Liver (tissue), 8 donors: ENCODE measurements at regions not wholly inside any gene's neighbourhood (a gene's known extent, or its start where the extent isn't known, plus 50 kb on each side); places are given as distances from the start of the nearest gene placed in this dataset.

Source experiments
- DNase-seq: peaks from one replicate; pipeline ENCODE4 v3.0.0-alpha.2; 2017; ENCODE audit warnings: low spot score
- H3K27ac ChIP-seq, 2 donors: one replicate each; pipeline ENCODE4 v1.7.0; 2013; ENCODE audit warnings: inconsistent platforms in 2 of 2, low read length in 2 of 2, control low read depth in 1 of 2, low read depth in 1 of 2, mild to moderate bottlenecking in 1 of 2
- H3K27me3 ChIP-seq, 4 donors: one replicate each; pipeline versions ENCODE4 v1.6.1 to v1.7.0; 2013; ENCODE audit warnings: low read length in 3 of 4, inconsistent platforms in 1 of 4, mild to moderate bottlenecking in 1 of 4, moderate library complexity in 1 of 4; ENCODE audit not compliant: control insufficient read depth in 4 of 4, insufficient read depth in 4 of 4
- H3K36me3 ChIP-seq, 4 donors: one replicate each; pipeline versions ENCODE4 v1.6.1 to v1.7.0; 2013; ENCODE audit warnings: low read length in 3 of 4, mild to moderate bottlenecking in 3 of 4, low read depth in 1 of 4, moderate library complexity in 1 of 4; ENCODE audit not compliant: control insufficient read depth in 4 of 4, insufficient read depth in 3 of 4
- H3K4me1 ChIP-seq, 4 donors: one replicate each; pipeline versions ENCODE4 v1.6.1 to v1.7.0; 2013; ENCODE audit warnings: low read length in 3 of 4, mild to moderate bottlenecking in 3 of 4, moderate library complexity in 1 of 4; ENCODE audit not compliant: control insufficient read depth in 4 of 4, insufficient read depth in 4 of 4
- H3K4me3 ChIP-seq, 3 donors: one replicate each; pipeline versions ENCODE4 v1.6.1 to v1.7.0; 2013; ENCODE audit warnings: low read length in 3 of 3, control low read depth in 1 of 3, low read depth in 1 of 3, mild to moderate bottlenecking in 1 of 3
- H3K9ac ChIP-seq, 2 donors: one replicate each; pipeline ENCODE4 v1.7.0; 2013; ENCODE audit warnings: low read length in 2 of 2, mild to moderate bottlenecking in 2 of 2, moderate library complexity in 2 of 2, control low read depth in 1 of 2, low read depth in 1 of 2
- H3K9me3 ChIP-seq, 4 donors: one replicate each; pipeline versions ENCODE4 v1.6.1 to v1.7.0; 2013; ENCODE audit warnings: low read length in 3 of 4; ENCODE audit not compliant: control insufficient read depth in 4 of 4
- EGR1 ChIP-seq, 2 donors: IDR thresholded peaks; 2 replicates each; pipeline ENCODE4 v1.6.1; 2016 to 2018; ENCODE audit warnings: antibody characterized with exemption in 2 of 2, low read depth in 2 of 2
- FOXA1 ChIP-seq: IDR thresholded peaks from 2 replicates; pipeline ENCODE4 v1.6.1; 2016; ENCODE audit warnings: antibody characterized with exemption
- FOXA2 ChIP-seq: IDR thresholded peaks from 2 replicates; pipeline ENCODE4 v1.6.1; 2016; ENCODE audit warnings: antibody characterized with exemption
- GABPA ChIP-seq, 2 donors: IDR thresholded peaks in 1 of 2; conservative IDR thresholded peaks in 1 of 2; 2 replicates each; pipeline ENCODE4 v1.6.1; 2016; ENCODE audit warnings: antibody characterized with exemption in 2 of 2, mild to moderate bottlenecking in 1 of 2, moderate library complexity in 1 of 2
- HNF4A ChIP-seq, 2 donors: conservative IDR thresholded peaks; 2 replicates each; pipeline ENCODE4 v1.6.1; 2016; ENCODE audit warnings: antibody characterized with exemption in 2 of 2, mild to moderate bottlenecking in 2 of 2
- HNF4G ChIP-seq: IDR thresholded peaks from 2 replicates; pipeline ENCODE4 v1.6.1; 2016; ENCODE audit warnings: antibody characterized with exemption
- NR2F2 ChIP-seq: IDR thresholded peaks from 2 replicates; pipeline ENCODE4 v1.6.1; 2016; ENCODE audit warnings: antibody characterized with exemption
- RAD21 ChIP-seq, 2 donors: IDR thresholded peaks; 2 replicates each; pipeline ENCODE4 v1.6.1; 2016; ENCODE audit warnings: antibody characterized with exemption in 2 of 2, mild to moderate bottlenecking in 2 of 2
- RXRA ChIP-seq, 2 donors: IDR thresholded peaks; 2 replicates each; pipeline ENCODE4 v1.6.1; 2017 to 2018; ENCODE audit warnings: antibody characterized with exemption in 2 of 2, mild to moderate bottlenecking in 1 of 2
- SP1 ChIP-seq: IDR thresholded peaks from 2 replicates; pipeline ENCODE4 v1.6.1; 2018; ENCODE audit warnings: antibody characterized with exemption, mild to moderate bottlenecking
- YY1 ChIP-seq: IDR thresholded peaks from 2 replicates; pipeline ENCODE4 v1.6.1; 2016; ENCODE audit warnings: antibody characterized with exemption, mild to moderate bottlenecking
- WGBS: extraction: QIAGEN DNeasy Blood & Tissue Kit; methylation state at CpG from one replicate; pipeline ENCODE4 v1.1.7; 2013; 5-methylcytosine and 5-hydroxymethylcytosine counted together
- TF ChIP-seq, protein P1 (sequence below): fragments of 150-350 bp; IDR thresholded peaks from 2 replicates; pipeline ENCODE4 v1.5.1; 2017; ENCODE audit warnings: improper control_type of control experiment, low read depth, low read length; ENCODE audit not compliant: missing input control
- TF ChIP-seq, protein P2 (sequence below): IDR thresholded peaks from 2 replicates; pipeline ENCODE4 v1.6.1; 2016; ENCODE audit warnings: antibody characterized with exemption
- TF ChIP-seq, protein P3 (sequence below): IDR thresholded peaks from 2 replicates; pipeline ENCODE4 v1.6.1; 2016; ENCODE audit warnings: antibody characterized with exemption, mild to moderate bottlenecking
- donor health status: healthy.
- donor health status: healthy.
- donor health status: healthy.
- donor health status: healthy.
- donor health status: healthy.

DNA sequence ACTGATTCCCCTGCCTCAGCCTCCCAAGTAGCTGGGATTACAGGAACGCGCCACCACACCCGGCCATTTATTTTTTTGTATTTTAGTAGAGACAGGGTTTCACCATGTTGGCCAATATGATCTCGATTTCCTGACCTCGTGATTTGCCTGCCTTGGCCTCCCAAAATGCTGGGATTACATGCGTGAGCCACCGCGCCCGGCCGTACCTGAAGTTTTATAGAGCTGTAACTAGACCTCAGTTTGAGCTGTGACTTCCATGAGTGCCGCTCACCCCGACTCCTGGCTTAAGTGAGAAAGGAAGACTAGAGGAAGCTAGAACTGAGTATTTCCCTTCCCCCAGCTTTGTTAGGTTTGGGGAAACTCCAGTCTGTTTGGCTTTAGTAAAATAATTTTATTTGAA is 1283.1 kb downstream of the KCNT2 start:
- H3K27ac ChIP-seq = no peak overlapping the region
- H3K9me3 ChIP-seq = no peaks in the 10 kb centered on the region
- WGBS = 96% methylated on average over 12 of the region's 12 CpGs
- no peak overlapping the region for H3K4me3 ChIP-seq
- no peaks in the 10 kb centered on the region for H3K27me3 ChIP-seq
- DNase-seq = no peak
- H3K9ac ChIP-seq = no peak overlapping the region
- no peaks in the 10 kb centered on the region for H3K36me3 ChIP-seq
- no peak for TF ChIP-seq EGR1 (IDR thresholded peaks at IDR 0.05; ENCODE audit: low read depth in 2 of 2)
- no peak for TF ChIP-seq RAD21 (IDR thresholded peaks at IDR 0.05)
- TF ChIP-seq, protein P1, sequence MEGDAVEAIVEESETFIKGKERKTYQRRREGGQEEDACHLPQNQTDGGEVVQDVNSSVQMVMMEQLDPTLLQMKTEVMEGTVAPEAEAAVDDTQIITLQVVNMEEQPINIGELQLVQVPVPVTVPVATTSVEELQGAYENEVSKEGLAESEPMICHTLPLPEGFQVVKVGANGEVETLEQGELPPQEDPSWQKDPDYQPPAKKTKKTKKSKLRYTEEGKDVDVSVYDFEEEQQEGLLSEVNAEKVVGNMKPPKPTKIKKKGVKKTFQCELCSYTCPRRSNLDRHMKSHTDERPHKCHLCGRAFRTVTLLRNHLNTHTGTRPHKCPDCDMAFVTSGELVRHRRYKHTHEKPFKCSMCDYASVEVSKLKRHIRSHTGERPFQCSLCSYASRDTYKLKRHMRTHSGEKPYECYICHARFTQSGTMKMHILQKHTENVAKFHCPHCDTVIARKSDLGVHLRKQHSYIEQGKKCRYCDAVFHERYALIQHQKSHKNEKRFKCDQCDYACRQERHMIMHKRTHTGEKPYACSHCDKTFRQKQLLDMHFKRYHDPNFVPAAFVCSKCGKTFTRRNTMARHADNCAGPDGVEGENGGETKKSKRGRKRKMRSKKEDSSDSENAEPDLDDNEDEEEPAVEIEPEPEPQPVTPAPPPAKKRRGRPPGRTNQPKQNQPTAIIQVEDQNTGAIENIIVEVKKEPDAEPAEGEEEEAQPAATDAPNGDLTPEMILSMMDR = no peak
- TF ChIP-seq, protein P2, sequence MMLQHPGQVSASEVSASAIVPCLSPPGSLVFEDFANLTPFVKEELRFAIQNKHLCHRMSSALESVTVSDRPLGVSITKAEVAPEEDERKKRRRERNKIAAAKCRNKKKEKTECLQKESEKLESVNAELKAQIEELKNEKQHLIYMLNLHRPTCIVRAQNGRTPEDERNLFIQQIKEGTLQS = no peak
- TF ChIP-seq FOXA1 = no peak
- peaks cover 0 to 6% (median 1%) of the 10 kb centered on the region in 4 donors for H3K4me1 ChIP-seq

DNA sequence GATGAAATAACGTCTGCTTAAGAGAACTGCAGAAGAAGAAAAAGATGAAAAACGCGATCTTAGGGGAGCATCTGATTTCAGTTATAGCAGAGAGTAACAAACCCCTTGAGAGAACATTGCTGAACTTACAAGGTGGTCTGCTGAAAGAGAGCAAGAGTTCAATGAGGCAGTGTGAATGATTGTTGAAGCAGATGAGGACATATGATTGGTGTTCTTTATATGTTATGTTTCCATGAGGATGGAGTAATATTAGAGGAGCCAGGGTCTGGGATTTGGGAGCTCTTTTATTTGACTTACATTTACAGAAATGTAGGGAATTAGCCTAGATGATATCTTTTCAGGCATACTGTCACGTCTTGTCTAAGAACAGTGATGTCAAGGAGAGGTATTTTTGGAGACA is 1302.0 kb downstream of the KCNT2 start:
- Histone ChIP-seq H3K9ac (no peak overlapping the region), H3K4me1 (no peaks in the 10 kb centered on the region), H3K27me3 (no peaks in the 10 kb centered on the region), H3K27ac (no peak overlapping the region), H3K36me3 (no peaks in the 10 kb centered on the region), H3K4me3 (no peak overlapping the region), H3K9me3 (no peaks in the 10 kb centered on the region)
- DNase-seq = no peak
- TF ChIP-seq, protein P2 = no peak
- no peak for TF ChIP-seq SP1
- TF ChIP-seq, protein P3, sequence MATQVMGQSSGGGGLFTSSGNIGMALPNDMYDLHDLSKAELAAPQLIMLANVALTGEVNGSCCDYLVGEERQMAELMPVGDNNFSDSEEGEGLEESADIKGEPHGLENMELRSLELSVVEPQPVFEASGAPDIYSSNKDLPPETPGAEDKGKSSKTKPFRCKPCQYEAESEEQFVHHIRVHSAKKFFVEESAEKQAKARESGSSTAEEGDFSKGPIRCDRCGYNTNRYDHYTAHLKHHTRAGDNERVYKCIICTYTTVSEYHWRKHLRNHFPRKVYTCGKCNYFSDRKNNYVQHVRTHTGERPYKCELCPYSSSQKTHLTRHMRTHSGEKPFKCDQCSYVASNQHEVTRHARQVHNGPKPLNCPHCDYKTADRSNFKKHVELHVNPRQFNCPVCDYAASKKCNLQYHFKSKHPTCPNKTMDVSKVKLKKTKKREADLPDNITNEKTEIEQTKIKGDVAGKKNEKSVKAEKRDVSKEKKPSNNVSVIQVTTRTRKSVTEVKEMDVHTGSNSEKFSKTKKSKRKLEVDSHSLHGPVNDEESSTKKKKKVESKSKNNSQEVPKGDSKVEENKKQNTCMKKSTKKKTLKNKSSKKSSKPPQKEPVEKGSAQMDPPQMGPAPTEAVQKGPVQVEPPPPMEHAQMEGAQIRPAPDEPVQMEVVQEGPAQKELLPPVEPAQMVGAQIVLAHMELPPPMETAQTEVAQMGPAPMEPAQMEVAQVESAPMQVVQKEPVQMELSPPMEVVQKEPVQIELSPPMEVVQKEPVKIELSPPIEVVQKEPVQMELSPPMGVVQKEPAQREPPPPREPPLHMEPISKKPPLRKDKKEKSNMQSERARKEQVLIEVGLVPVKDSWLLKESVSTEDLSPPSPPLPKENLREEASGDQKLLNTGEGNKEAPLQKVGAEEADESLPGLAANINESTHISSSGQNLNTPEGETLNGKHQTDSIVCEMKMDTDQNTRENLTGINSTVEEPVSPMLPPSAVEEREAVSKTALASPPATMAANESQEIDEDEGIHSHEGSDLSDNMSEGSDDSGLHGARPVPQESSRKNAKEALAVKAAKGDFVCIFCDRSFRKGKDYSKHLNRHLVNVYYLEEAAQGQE = no peak
- no peak for TF ChIP-seq NR2F2
- TF ChIP-seq FOXA2 = no peak
- TF ChIP-seq EGR1 (IDR thresholded peaks at IDR 0.05; ENCODE audit: low read depth in 2 of 2) = no peak
- no peak for TF ChIP-seq HNF4G
- no peak for TF ChIP-seq YY1
- TF ChIP-seq RXRA (IDR thresholded peaks at IDR 0.05) = no peak
- TF ChIP-seq, protein P1 = no peak
- TF ChIP-seq FOXA1 = no peak
- no peak for TF ChIP-seq HNF4A (conservative IDR thresholded peaks at IDR 0.05)
- no peak for TF ChIP-seq GABPA (IDR thresholded peaks at IDR 0.05 in 1 of 2, conservative IDR thresholded peaks at IDR 0.05 in 1 of 2)
- WGBS = 73% methylated on average over 4 of the region's 4 CpGs
